GM18867 (cell line): ENCODE measurements at regions not wholly inside any gene's neighbourhood (a gene's known extent, or its start where the extent isn't known, plus 50 kb on each side); places are given as distances from the start of the nearest gene placed in this dataset.

Source experiments
- ATAC-seq: cut with Tn5 transposase; IDR thresholded peaks from one replicate; pipeline ENCODE4 v1.9.1; 2021; ENCODE audit warnings: mild to moderate bottlenecking, moderate library complexity; ENCODE audit not compliant: unreplicated experiment

- ATAC-seq: peak; percentile 83
Measured at GRCh38 chr6:8219352-8219943, 117.1 kb upstream of the EEF1E1 start.

- no peak for ATAC-seq
Measured at GRCh38 chr6:8218861-8219260, 116.5 kb upstream of the EEF1E1 start.

DNA sequence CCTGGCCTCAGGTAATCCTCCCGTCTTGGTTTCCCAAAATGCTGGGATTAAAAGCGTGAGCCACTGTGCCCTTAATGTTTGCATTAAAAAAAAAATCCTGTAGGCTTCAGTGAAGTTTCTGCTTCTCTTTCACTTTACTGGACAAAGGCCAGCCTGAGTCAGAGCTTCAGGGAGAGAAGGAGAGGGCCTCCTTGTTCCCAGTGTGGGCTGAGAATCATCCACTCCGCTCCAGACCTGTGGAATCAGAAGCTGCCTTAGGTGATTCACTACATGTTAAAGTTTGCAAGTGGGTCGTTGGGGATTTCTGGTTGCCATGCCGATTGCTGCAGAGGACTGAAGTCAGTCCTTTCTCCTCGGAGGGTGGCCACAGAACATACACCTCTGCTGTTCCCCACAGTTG lies 113.3 kb upstream of the EEF1E1 start:
- no peak for ATAC-seq

DNA sequence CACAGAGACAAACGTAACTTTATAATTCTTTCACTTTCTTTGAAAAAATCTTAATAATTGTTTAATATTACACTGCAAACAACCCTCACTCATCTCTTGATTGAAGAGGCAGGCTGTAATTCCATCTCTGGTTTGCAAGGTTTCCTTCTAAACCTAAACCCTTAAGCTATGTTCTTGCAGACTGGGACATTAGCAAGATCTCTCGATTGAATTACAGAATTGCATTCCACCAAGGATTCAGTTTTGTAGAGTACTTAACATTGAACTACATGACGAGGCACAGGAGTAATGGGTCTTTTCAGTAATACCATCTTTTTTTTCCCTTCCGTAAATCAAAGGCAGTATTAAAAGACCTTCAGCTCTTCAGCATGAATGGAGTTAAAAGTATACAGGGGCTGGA lies 111.6 kb upstream of the EEF1E1 start:
- no peak for ATAC-seq

DNA sequence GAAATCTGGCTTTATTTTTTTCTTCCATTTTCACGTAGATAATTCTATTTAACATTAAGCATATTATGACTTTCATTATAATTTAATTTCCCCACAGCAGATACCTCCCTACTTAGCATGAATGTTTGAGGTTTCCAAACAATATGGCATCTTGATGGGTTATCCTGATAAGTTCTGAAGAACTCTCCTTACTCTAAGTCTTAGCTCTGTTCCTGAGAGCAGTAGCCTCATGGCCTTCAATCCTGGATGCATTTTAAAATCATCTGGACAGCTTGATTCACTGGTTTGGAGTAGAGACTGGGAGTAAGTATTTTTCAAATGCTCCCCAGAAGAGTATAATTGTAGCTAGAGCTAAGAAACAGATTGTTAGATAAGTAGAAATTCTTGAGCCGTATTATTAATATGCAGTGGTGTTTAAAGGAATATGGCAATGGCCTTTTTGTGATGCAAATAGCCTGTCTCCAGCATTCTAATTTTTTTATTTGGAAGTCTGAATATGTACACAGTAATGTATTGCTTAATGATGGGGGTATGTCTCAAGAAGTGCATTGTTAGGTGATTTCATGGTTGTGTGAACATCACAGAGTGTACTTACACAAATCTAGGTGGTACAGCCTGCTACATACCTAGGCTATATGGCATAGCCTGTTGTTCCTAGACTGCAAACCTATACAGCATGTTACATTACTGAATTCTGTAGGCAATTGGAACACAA lies 110.5 kb upstream of the EEF1E1 start:
- no peak for ATAC-seq

DNA sequence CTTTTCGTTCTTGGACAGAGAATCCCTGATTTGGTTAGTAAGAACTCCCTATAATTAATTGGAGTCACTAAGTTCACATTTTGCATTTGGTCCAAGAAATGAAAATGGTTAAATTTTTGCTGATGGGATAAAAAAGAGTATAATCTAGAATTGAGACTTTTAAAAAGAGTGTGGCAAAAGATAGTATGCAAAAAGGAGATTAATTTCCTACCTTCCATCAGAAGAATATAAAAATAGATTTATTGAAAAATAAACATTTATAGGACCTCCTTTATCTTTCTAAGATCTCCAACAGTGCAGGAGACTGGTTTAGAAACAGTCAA lies 105.5 kb upstream of the EEF1E1 start:
- ATAC-seq: no peak

DNA sequence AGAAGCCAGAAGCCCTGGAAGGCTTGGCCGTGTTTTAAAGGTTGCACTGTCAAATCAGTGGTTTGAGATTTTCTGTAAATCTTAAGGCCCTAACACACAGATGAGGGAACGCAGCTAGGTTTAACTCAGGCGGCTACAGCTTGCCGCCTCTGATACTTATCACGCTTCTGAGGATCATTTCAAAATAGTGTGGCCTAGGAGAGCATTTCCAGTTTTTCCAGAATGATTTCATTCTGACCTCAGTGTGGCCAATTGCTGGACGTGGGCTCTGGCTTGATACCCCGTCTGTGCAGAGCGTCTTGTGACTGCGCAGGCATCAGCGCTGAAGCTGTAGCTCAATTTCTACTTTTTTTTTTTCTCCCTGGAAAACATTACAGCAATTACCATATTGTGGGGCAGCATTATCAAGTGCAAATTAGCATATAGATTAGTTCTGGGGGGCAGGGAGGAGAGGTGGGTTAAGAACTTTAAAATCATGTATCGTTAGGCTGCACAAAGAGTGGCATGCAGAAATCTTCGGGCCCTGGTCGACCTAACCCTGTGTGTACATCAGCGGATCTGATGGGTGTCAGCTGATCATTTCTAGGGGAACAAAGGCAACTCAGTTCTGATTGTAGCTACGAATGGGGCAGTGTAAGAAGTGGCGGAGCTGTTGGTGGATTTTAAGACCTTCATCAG lies 105.0 kb upstream of the EEF1E1 start:
- ATAC-seq: no peak

DNA sequence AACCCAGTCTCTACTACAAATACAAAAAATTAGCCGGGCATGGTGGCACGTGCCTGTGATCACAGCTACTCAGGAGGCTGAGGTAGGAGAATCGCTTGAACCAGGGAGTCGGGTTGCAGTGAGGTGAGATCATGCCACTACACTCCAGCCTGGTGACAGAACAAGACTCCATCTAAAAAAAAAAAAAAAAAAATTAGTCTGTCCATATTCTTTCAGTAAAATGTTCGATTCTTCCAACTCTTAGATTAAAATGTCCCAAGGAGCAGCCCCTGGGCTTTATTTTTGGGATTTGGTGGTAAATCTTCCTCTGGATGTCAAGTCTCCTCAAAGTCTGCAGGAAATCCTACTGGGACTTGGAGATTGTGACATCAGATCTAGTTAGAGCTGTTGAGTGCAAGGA lies 101.0 kb upstream of the EEF1E1 start:
- no peak for ATAC-seq

- ATAC-seq: no peak
Measured at GRCh38 chr6:8201679-8202078, 99.3 kb upstream of the EEF1E1 start.

- no peak for ATAC-seq
Measured at GRCh38 chr6:8200255-8200654, 97.9 kb upstream of the EEF1E1 start.

GRCh38 chr6:8195714-8196102 lies 93.4 kb upstream of the EEF1E1 start:
- no peak for ATAC-seq

DNA sequence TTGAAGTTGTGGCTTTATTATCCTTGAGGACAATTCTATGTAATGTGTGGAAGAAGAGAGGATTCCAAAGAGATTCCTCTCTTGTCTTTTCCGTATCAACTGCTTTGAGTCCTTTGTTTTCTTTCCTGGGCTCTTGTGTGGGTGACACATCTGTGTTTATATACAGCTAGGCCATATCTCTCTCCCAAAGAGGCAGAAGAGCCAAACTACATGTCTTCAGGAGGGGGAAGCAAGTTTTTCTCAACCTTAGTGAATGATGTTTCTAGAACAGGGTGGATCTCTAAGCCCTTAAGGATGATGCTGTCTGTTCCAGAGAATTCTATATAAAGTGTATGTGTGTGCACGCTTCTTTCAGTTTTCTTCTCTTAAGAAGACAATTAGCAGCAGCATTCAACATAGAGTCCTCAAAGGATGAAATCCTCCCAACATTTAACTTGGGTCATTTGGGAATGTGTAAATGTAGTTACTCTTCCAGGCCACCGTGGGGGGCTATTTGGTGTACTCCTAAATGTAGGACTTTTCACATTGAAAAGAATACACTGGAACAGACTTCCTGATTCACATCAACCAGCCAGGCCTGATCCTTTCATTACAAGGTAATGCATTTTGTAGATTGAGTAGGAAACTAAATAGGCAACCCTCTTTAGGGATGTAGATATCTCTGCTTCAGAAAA lies 92.8 kb upstream of the EEF1E1 start:
- ATAC-seq: no peak

- no peak for ATAC-seq
Measured at GRCh38 chr6:8194490-8194889, 92.1 kb upstream of the EEF1E1 start.

DNA sequence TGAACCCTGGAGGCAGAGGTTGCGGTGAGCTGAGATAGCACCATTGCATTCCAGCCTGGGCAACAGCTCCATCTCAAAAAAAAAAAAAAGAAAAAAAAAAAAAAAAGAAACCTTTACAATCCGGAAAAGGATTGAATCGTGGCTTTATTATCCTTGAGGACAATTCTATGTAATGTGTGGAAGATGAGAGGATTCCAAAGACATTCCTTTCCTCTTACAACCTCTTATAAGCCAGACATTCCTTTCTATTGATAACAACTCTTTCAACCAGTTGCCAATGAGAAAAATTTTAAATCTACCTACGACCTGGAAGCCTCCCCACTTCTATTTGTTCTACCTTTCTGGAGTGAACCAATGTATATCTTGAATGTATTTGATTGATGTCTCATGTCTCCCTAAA lies 91.2 kb upstream of the EEF1E1 start:
- ATAC-seq: no peak

- ATAC-seq: no peak
Measured at GRCh38 chr6:8192597-8192996, 90.2 kb upstream of the EEF1E1 start.

DNA sequence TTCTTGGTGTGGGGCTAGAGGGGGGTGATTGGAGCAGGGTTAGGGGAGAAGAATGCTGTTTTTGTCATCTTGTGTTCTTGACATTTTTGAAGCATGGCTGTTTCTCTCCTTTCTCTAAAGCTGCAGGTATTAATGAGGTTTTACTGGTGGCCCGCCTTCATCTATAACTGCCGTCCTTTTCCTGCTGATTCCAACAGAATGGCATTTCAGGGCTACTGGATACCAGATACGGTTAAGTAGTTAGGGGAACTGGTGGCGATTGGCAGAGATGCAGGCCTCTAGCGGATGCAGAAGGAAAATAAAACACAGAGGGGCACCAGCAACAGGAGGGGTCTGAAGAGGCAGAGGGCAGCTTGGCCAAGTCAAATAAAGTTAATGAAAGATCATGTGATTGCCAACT lies 89.7 kb upstream of the EEF1E1 start:
- no peak for ATAC-seq

GRCh38 chr6:8191629-8192028 lies 89.3 kb upstream of the EEF1E1 start:
- no peak for ATAC-seq

- no peak for ATAC-seq
Measured at GRCh38 chr6:8187209-8187608, 84.9 kb upstream of the EEF1E1 start.

- ATAC-seq: no peak
Measured at GRCh38 chr6:8182902-8183665, 80.7 kb upstream of the EEF1E1 start.

DNA sequence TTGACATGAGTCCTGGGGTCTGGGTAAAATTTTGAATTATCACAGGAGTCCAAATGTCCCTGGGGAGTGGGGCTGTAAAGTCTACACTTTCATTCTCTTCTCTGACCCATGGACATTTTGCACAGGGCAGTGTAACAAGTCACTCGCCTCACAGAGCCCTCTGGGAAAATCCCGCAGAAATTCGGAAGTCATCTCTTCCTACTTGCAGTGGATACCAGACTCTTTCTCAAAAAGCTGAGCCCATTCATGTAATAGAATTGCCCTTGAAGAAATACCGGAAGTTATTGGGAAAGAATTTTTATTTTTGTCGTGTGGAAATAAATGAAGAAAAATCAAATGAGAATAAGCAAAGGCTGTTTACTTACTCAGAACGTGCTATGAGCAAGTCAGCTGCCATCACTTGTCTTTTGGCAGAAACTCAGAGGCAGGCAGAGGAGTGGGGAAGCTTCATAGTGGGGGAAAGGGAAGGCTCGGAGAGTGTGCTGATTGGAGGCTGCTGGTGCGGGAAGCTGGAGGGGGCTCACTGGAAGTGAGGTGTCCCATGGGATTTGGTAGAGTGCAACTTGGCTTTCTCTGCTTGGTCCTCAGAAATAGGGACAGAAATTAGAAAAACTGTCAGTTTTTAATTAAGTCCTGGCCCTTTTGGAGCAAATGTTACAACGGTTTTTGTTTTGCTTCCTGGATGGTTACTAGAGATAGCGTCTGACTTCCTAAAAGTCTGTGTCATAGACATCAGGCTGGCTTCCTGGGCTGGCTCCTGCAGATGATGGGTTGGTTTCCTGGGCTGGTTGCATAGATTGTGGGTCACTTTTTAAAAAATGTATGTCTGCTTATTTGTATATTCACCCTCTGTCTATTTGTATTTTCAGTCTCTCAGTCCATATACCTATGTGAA lies 79.8 kb upstream of the EEF1E1 start:
- ATAC-seq: no peak
